PC-3 (cell line): ENCODE measurements at regions not wholly inside any gene's neighbourhood (a gene's known extent, or its start where the extent isn't known, plus 50 kb on each side); places are given as distances from the start of the nearest gene placed in this dataset.

Experiments
- ATAC-seq: fragments of 200-7000 bp; cut with Tn5 transposase; 2 replicates; pipeline ENCODE4 v1.9.1; 2020; ENCODE audit warnings: mild to moderate bottlenecking, moderate library complexity
- BruUV-seq: library from RNA; stranded (reverse); fragments of 400-500 nt; replicated peaks from 2 replicates; lab custom pipeline; 2021; lab: Mats Ljungman, UMichigan
- CTCF ChIA-PET: fragments of 300-600 bp; sonication (Branson Sonifier 250); formaldehyde crosslinking; loops from one replicate; lab custom pipeline; 2022; ENCODE audit warnings: antibody characterized with exemption; lab: Charles Lee
- POLR2A ChIA-PET: fragments of 300-600 bp; sonication (Branson Sonifier 250); formaldehyde crosslinking; loops from one replicate; lab custom pipeline; 2022; ENCODE audit warnings: antibody characterized with exemption; ENCODE audit not compliant: unreplicated experiment; lab: Charles Lee
- DNase-seq: peaks from one replicate; pipeline ENCODE4 v3.0.0-alpha.2; 2015
- H2AFZ ChIP-seq: fragments of 300-600 bp; sonication (generic); 2 replicates; pipeline ENCODE4 v1.6.0; 2016; ENCODE audit warnings: antibody characterized with exemption, low read length
- H3F3A ChIP-seq: fragments of 300-600 bp; sonication (generic); one replicate; pipeline ENCODE4 v1.6.0; 2017; ENCODE audit warnings: antibody characterized with exemption, low read length, control low read depth, mild to moderate bottlenecking; ENCODE audit not compliant: unreplicated experiment
- H3K27ac ChIP-seq: fragments of 300-600 bp; sonication (generic); 2 replicates; pipeline ENCODE4 v1.5.1; 2016; ENCODE audit warnings: mild to moderate bottlenecking, low read length
- H3K27me3 ChIP-seq: fragments of 300-600 bp; sonication (generic); 2 replicates; pipeline ENCODE4 v1.6.1; 2016; ENCODE audit warnings: low read length, mixed read lengths
- H3K36me3 ChIP-seq: fragments of 300-600 bp; sonication (generic); 2 replicates; pipeline ENCODE4 v1.6.1; 2016; ENCODE audit warnings: low read depth, mixed run types, low read length, mixed read lengths
- H3K4me1 ChIP-seq: fragments of 300-600 bp; sonication (generic); 2 replicates; pipeline ENCODE4 v1.5.1; 2016; ENCODE audit warnings: low read length; ENCODE audit not compliant: insufficient read depth
- H3K4me2 ChIP-seq: fragments of 300-600 bp; sonication (generic); 2 replicates; pipeline ENCODE4 v1.6.0; 2016; ENCODE audit warnings: low read length
- H3K4me3 ChIP-seq: fragments of 300-600 bp; sonication (generic); 2 replicates; pipeline ENCODE4 v1.5.1; 2016; ENCODE audit warnings: mild to moderate bottlenecking, low read length, mixed read lengths
- H3K79me2 ChIP-seq: fragments of 300-600 bp; sonication (generic); 2 replicates; pipeline ENCODE4 v1.6.1; 2017; ENCODE audit warnings: low read length, mixed read lengths
- H3K9ac ChIP-seq: fragments of 300-600 bp; sonication (generic); 2 replicates; pipeline ENCODE4 v1.6.0; 2016; ENCODE audit warnings: mild to moderate bottlenecking, low read length
- H3K9me2 ChIP-seq: fragments of 300-600 bp; sonication (generic); replicated peaks from 2 replicates; pipeline ENCODE4 v1.6.1; 2016; ENCODE audit warnings: mixed run types, low read length, mixed read lengths
- H3K9me3 ChIP-seq: fragments of 300-600 bp; sonication (generic); 2 replicates; pipeline ENCODE4 v1.6.1; 2016; ENCODE audit warnings: low read length, mixed read lengths
- H4K20me1 ChIP-seq: fragments of 300-600 bp; sonication (generic); 2 replicates; pipeline ENCODE4 v1.6.1; 2016; ENCODE audit warnings: low read length, mixed read lengths
- CTCF ChIP-seq: fragments of 300-600 bp; sonication (generic); conservative IDR thresholded peaks from 2 replicates; pipeline ENCODE4 v1.5.1; 2017; ENCODE audit warnings: antibody characterized with exemption, low read depth, mild to moderate bottlenecking, low read length
- EZH2 ChIP-seq: fragments of 300-600 bp; sonication (generic); IDR thresholded peaks from one replicate; pipeline ENCODE4 v1.6.1; 2017; ENCODE audit warnings: antibody characterized with exemption, mild to moderate bottlenecking, low read length; ENCODE audit not compliant: unreplicated experiment
- EZH2phosphoT487 ChIP-seq: fragments of 300-600 bp; sonication (generic); IDR thresholded peaks from 2 replicates; pipeline ENCODE4 v1.6.1; 2018; ENCODE audit warnings: mild to moderate bottlenecking, antibody characterized with exemption, low read length, borderline replicate concordance
- intact Hi-C: fragments of 100-400 bp; cut with micrococcal nuclease; formaldehyde crosslinking; loops from 2 replicates; pipeline ENCODE4 v1.9.0; 2023

- no peaks in the 10 kb centered on the region for H3K9me3 ChIP-seq
- H3K4me1 ChIP-seq: peaks cover 24% of the 10 kb centered on the region
- no peak overlapping the region for H3K4me3 ChIP-seq
- intact Hi-C loops: no loop called here
- DNase-seq (no peak), ATAC-seq (no peak)
- H3F3A ChIP-seq: peaks cover 6% of the 10 kb centered on the region
- no peaks in the 10 kb centered on the region for H3K79me2 ChIP-seq
- H3K4me2 ChIP-seq: peak overlapping the region; percentile 52
- no peaks in the 10 kb centered on the region for H3K27me3 ChIP-seq
- no peaks in the 10 kb centered on the region for H4K20me1 ChIP-seq
- H3K27ac ChIP-seq: peak overlapping the region; percentile 57
- no peaks in the 10 kb centered on the region for H3K36me3 ChIP-seq
- BruUV-seq: no TSS peak
- no peaks in the 10 kb centered on the region for H3K9me2 ChIP-seq
- no peak overlapping the region for H2AFZ ChIP-seq
- H3K9ac ChIP-seq: no peak overlapping the region
- TF ChIP-seq CTCF: no peak
- no peak for TF ChIP-seq EZH2phosphoT487
- no peak for TF ChIP-seq EZH2
- ChIA-PET CTCF (no interaction called here), POLR2A (no interaction called here)
These were observed 72.5 kb upstream of the DRD2 start for GRCh38 chr11:113547739-113548138.

- peak overlapping the region; percentile 52 for H3K4me2 ChIP-seq
- ChIA-PET POLR2A (no interaction called here), CTCF (no interaction called here)
- no peaks in the 10 kb centered on the region for H4K20me1 ChIP-seq
- no TSS peak for BruUV-seq
- no peaks in the 10 kb centered on the region for H3K27me3 ChIP-seq
- ATAC-seq: peak; percentile 81
- 0 out of 2 replicates have a peak overlapping the region, but pooled peaks have one; percentile 5 for H2AFZ ChIP-seq
- H3K9me2 ChIP-seq: no peaks in the 10 kb centered on the region
- H3K4me3 ChIP-seq: no peak overlapping the region
- no peaks in the 10 kb centered on the region for H3K9me3 ChIP-seq
- no peak for TF ChIP-seq EZH2phosphoT487
- TF ChIP-seq EZH2: no peak
- no peak for TF ChIP-seq CTCF
- H3K27ac ChIP-seq: peak overlapping the region; percentile 73
- no peaks in the 10 kb centered on the region for H3K36me3 ChIP-seq
- H3F3A ChIP-seq: peaks cover 6% of the 10 kb centered on the region
- 0 out of 2 replicates have a peak overlapping the region, but pooled peaks have one; percentile 7 for H3K9ac ChIP-seq
- intact Hi-C loops: no loop called here
- peak; percentile 97 for DNase-seq
- H3K4me1 ChIP-seq: peaks cover 24% of the 10 kb centered on the region
- H3K79me2 ChIP-seq: no peaks in the 10 kb centered on the region
These were observed 71.7 kb upstream of the DRD2 start for GRCh38 chr11:113546757-113547507.

- DNase-seq: no peak
- POLR2A ChIA-PET: no interaction called here
- no peak for ATAC-seq
- H3K27me3 ChIP-seq: peaks cover 5% of the 10 kb centered on the region; the same call in 1 of the 2 replicates
- no peak overlapping the region for H3K4me3 ChIP-seq
- H3K9ac ChIP-seq: no peak overlapping the region
- CTCF ChIA-PET: no interaction called here
- H3K79me2 ChIP-seq: no peaks in the 10 kb centered on the region
- H2AFZ ChIP-seq: no peak overlapping the region
- no peak overlapping the region for H3K27ac ChIP-seq
- intact Hi-C loops: no loop called here
- peaks cover 15% of the 10 kb centered on the region for H3K4me1 ChIP-seq
- H3F3A ChIP-seq: peaks cover 6% of the 10 kb centered on the region
- H3K9me2 ChIP-seq: no peaks in the 10 kb centered on the region
- TF ChIP-seq CTCF (no peak), EZH2phosphoT487 (no peak), EZH2 (no peak)
- no peaks in the 10 kb centered on the region for H3K36me3 ChIP-seq
- H3K4me2 ChIP-seq: no peak overlapping the region
- no peaks in the 10 kb centered on the region for H3K9me3 ChIP-seq
- H4K20me1 ChIP-seq: no peaks in the 10 kb centered on the region
- no TSS peak for BruUV-seq
These were observed 67.2 kb upstream of the DRD2 start for GRCh38 chr11:113542420-113542819.
